Activated T-helper 17 cell treated with anti-CD3 and anti-CD28 coated beads, Interleukin-2, amount 50 U/mL, for 72 hours (primary cell): ENCODE measurements at regions not wholly inside any gene's neighbourhood (a gene's known extent, or its start where the extent isn't known, plus 50 kb on each side); places are given as distances from the start of the nearest gene placed in this dataset.

ENCODE experiments used
- ATAC-seq: fragments of 150-1000 bp; cut with Tn5 transposase; replicated peaks from 2 replicates; pipeline ENCODE4 v1.10.0; 2021; ENCODE audit warnings: mild to moderate bottlenecking, moderate library complexity
- H3K27ac Mint-ChIP-seq: one replicate; pipeline ENCODE4 v1.8.0; 2022; ENCODE audit warnings: mixed read lengths
- H3K27me3 Mint-ChIP-seq: one replicate; pipeline ENCODE4 v1.8.0; 2022; ENCODE audit warnings: mixed read lengths
- H3K36me3 Mint-ChIP-seq: one replicate; pipeline ENCODE4 v1.8.0; 2022; ENCODE audit warnings: low read depth, mild to moderate bottlenecking, mixed read lengths
- H3K4me1 Mint-ChIP-seq: one replicate; pipeline ENCODE4 v1.8.0; 2022; ENCODE audit warnings: mixed read lengths
- H3K4me3 Mint-ChIP-seq: one replicate; pipeline ENCODE4 v1.8.0; 2022; ENCODE audit warnings: mild to moderate bottlenecking, mixed read lengths
- H3K9me3 Mint-ChIP-seq: one replicate; pipeline ENCODE4 v1.8.0; 2022; ENCODE audit warnings: mixed read lengths

GRCh38 chr11:116209255-116209654 lies 563.5 kb downstream of the BUD13 start:
- Mint-ChIP-seq H3K9me3 (no peaks in the 10 kb centered on the region), H3K4me3 (no peak overlapping the region), H3K36me3 (no peaks in the 10 kb centered on the region), H3K4me1 (no peaks in the 10 kb centered on the region), H3K27ac (no peak overlapping the region), H3K27me3 (peaks cover 11% of the 10 kb centered on the region)
- ATAC-seq = no peak

GRCh38 chr11:116207421-116208141 lies 565.2 kb downstream of the BUD13 start:
- Mint-ChIP-seq H3K27me3 (peaks cover 14% of the 10 kb centered on the region), H3K9me3 (no peaks in the 10 kb centered on the region), H3K36me3 (no peaks in the 10 kb centered on the region), H3K4me3 (no peak overlapping the region), H3K27ac (no peak overlapping the region), H3K4me1 (no peaks in the 10 kb centered on the region)
- no peak for ATAC-seq

GRCh38 chr11:116207019-116207418 lies 565.8 kb downstream of the BUD13 start:
- no peak for ATAC-seq
- H3K36me3 Mint-ChIP-seq = no peaks in the 10 kb centered on the region
- H3K9me3 Mint-ChIP-seq = no peaks in the 10 kb centered on the region
- no peaks in the 10 kb centered on the region for H3K4me1 Mint-ChIP-seq
- no peak overlapping the region for H3K27ac Mint-ChIP-seq
- peaks cover 10% of the 10 kb centered on the region for H3K27me3 Mint-ChIP-seq
- no peak overlapping the region for H3K4me3 Mint-ChIP-seq

- Mint-ChIP-seq H3K4me3 (no peak overlapping the region), H3K9me3 (no peaks in the 10 kb centered on the region), H3K36me3 (no peaks in the 10 kb centered on the region), H3K4me1 (no peaks in the 10 kb centered on the region), H3K27me3 (peaks cover 9% of the 10 kb centered on the region), H3K27ac (no peak overlapping the region)
- ATAC-seq = no peak
Observed at GRCh38 chr11:116202922-116203321, 569.9 kb downstream of the BUD13 start.

GRCh38 chr11:116200564-116200963 lies 572.2 kb downstream of the BUD13 start:
- Mint-ChIP-seq H3K27ac (no peak overlapping the region), H3K9me3 (no peaks in the 10 kb centered on the region), H3K27me3 (peaks cover 13% of the 10 kb centered on the region), H3K4me3 (no peak overlapping the region), H3K36me3 (no peaks in the 10 kb centered on the region), H3K4me1 (no peaks in the 10 kb centered on the region)
- no peak for ATAC-seq

- H3K4me3 Mint-ChIP-seq = no peak overlapping the region
- no peaks in the 10 kb centered on the region for H3K36me3 Mint-ChIP-seq
Observed at GRCh38 chr11:116199182-116199581, 573.6 kb downstream of the BUD13 start.

GRCh38 chr11:116194156-116194904 lies 578.5 kb downstream of the BUD13 start:
- no peak for ATAC-seq
- no peak overlapping the region for H3K27ac Mint-ChIP-seq
- H3K9me3 Mint-ChIP-seq = no peaks in the 10 kb centered on the region
- H3K4me3 Mint-ChIP-seq = no peak overlapping the region
- H3K36me3 Mint-ChIP-seq = no peaks in the 10 kb centered on the region
- H3K4me1 Mint-ChIP-seq = no peaks in the 10 kb centered on the region
- peaks cover 22% of the 10 kb centered on the region for H3K27me3 Mint-ChIP-seq

More at GRCh38 chr11:116199182-116199581, 573.6 kb downstream of the BUD13 start:
- Mint-ChIP-seq H3K27me3 (peaks cover 20% of the 10 kb centered on the region), H3K9me3 (no peaks in the 10 kb centered on the region), H3K27ac (no peak overlapping the region), H3K4me1 (no peaks in the 10 kb centered on the region)
- ATAC-seq = no peak

GRCh38 chr11:116193321-116194131 lies 579.3 kb downstream of the BUD13 start:
- Mint-ChIP-seq H3K4me1 (no peaks in the 10 kb centered on the region), H3K9me3 (no peaks in the 10 kb centered on the region), H3K36me3 (no peaks in the 10 kb centered on the region), H3K4me3 (no peak overlapping the region), H3K27me3 (peaks cover 21% of the 10 kb centered on the region), H3K27ac (no peak overlapping the region)
- no peak for ATAC-seq

GRCh38 chr11:116192509-116193210 lies 580.1 kb downstream of the BUD13 start:
- Mint-ChIP-seq H3K36me3 (no peaks in the 10 kb centered on the region), H3K9me3 (no peaks in the 10 kb centered on the region), H3K27me3 (peaks cover 18% of the 10 kb centered on the region), H3K4me1 (no peaks in the 10 kb centered on the region), H3K27ac (no peak overlapping the region), H3K4me3 (no peak overlapping the region)
- no peak for ATAC-seq

- ATAC-seq = no peak
- Mint-ChIP-seq H3K4me3 (no peak overlapping the region), H3K36me3 (no peaks in the 10 kb centered on the region), H3K9me3 (no peaks in the 10 kb centered on the region), H3K27ac (no peak overlapping the region), H3K27me3 (peaks cover 15% of the 10 kb centered on the region), H3K4me1 (no peaks in the 10 kb centered on the region)
Observed at GRCh38 chr11:116190861-116191260, 581.9 kb downstream of the BUD13 start.

GRCh38 chr11:116189408-116190170 lies 583.2 kb downstream of the BUD13 start:
- Mint-ChIP-seq H3K36me3 (no peaks in the 10 kb centered on the region), H3K9me3 (no peaks in the 10 kb centered on the region), H3K4me1 (no peaks in the 10 kb centered on the region), H3K27ac (no peak overlapping the region), H3K27me3 (peaks cover 11% of the 10 kb centered on the region), H3K4me3 (no peak overlapping the region)
- ATAC-seq = no peak

- ATAC-seq = no peak
- H3K9me3 Mint-ChIP-seq = no peaks in the 10 kb centered on the region
- H3K27me3 Mint-ChIP-seq = peaks cover 7% of the 10 kb centered on the region
- no peak overlapping the region for H3K27ac Mint-ChIP-seq
- no peaks in the 10 kb centered on the region for H3K36me3 Mint-ChIP-seq
- no peaks in the 10 kb centered on the region for H3K4me1 Mint-ChIP-seq
- H3K4me3 Mint-ChIP-seq = no peak overlapping the region
Observed at GRCh38 chr11:116188350-116188749, 584.4 kb downstream of the BUD13 start.

- Mint-ChIP-seq H3K27me3 (peaks cover 7% of the 10 kb centered on the region), H3K9me3 (no peaks in the 10 kb centered on the region), H3K36me3 (no peaks in the 10 kb centered on the region), H3K4me3 (no peak overlapping the region), H3K27ac (no peak overlapping the region), H3K4me1 (no peaks in the 10 kb centered on the region)
- ATAC-seq = no peak
Observed at GRCh38 chr11:116187026-116187425, 585.8 kb downstream of the BUD13 start.

GRCh38 chr11:116185551-116185950 lies 587.2 kb downstream of the BUD13 start:
- Mint-ChIP-seq H3K9me3 (no peaks in the 10 kb centered on the region), H3K4me1 (no peaks in the 10 kb centered on the region), H3K27ac (no peak overlapping the region), H3K36me3 (no peaks in the 10 kb centered on the region), H3K4me3 (no peak overlapping the region), H3K27me3 (peaks cover 11% of the 10 kb centered on the region)
- no peak for ATAC-seq
